Anterior cingulate cortex (tissue), 58 donors: ENCODE measurements at regions not wholly inside any gene's neighbourhood (a gene's known extent, or its start where the extent isn't known, plus 50 kb on each side); places are given as distances from the start of the nearest gene placed in this dataset.

Experiments
- DNase-seq, 58 donors: peaks; one replicate each; lab custom pipeline; 2025; lab: John Stamatoyannopoulos, UW

DNA sequence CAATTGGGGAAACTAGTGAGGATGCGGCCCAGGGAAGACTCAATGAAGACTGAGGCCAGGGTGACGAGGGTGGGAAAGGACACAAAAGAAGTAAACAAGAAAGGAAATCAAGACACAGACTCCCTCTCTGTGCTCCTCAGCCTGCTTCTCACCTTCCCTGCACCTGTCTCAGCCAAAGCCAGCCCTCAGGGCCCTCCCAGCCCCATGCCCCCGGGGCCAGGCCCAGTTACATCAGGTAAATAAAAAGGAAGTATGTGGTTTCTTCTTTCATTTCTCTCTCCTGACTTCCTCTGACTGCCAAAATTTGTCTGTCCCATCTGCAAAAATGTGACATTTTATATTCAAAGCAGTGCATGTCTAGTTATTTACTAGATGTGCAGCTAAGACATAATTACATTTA, 328.0 kb downstream of the UACA start:
- DNase-seq = no peak

DNA sequence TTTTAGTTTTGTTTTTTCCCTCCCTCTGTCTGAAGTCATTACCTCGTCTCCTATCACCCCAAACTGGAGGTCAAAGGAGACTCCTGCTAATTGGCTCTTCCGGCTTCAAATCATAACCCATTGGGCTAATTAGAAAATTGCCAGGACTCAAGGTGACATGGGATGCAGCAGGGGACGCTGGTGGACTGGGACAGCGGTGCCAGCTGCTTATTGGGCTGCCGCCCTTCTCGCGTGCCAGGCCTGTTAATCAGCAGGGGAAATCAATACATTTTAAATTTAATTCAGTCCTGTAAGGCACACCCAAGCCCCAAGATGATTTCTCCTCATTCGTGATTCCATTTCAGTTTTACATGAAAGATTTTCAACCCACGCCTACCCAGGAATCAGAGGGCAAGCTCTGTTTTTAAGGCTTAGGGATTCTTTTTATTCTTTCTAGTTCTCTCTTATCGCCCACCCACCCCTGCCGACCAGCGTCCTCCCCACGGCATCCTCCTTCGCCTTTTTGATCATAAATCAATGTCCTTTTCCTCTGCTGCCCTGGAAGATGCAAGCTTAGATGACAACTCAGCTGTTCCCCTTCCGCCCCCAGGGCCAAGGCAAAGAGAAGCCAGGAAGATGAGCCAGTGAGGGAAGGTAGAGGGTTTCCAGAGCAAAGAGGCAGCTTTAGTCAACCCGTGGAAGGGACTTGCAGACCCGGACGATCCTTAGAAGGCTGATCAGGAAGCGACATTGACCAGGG, 329.6 kb downstream of the UACA start:
- DNase-seq = no peak

DNA sequence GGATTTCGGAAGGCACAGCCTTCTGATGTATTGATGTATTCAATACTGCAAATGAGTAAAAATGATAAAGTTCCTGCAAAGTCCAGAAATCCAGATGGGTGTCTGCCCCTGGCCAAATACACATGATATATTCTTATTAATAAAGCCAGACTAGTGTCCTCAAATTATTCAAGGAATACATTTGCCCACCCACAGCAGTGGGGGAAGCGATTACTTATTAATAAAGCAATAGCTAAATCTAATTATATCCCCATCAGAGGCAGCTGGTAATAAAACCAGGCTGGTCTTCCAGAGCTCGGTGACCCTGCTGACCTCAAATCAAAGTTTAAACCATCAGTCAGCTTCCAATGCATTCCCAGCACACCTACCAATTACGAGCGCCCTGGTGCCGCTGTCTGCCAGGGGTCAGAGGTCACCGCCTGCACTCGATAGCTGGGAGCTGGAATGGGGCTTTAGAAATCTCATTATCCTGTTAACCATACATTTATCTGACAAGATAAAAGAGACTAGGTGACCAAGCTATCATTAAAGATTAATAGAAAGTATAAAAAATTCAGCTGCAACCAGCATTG, 330.3 kb downstream of the UACA start:
- no peak for DNase-seq

DNA sequence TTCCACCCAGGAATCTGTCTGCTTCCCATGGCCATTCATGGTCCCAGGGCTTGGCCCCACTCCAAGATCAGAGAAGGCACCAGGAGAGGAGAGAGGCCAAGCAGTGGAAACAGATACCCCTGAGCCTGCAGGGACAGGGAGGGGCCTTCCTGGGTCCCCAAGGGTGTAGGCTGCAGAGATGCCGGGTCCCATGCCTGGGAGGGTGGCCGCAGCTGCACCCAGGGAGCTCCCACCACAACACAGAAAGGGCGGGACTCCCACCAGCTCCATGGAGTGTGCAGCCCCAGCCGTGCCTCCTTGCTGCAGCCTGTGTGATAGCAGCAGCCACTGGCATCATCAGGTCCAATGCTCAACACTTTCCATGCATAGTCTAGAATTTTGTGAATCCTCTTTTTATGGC, 331.5 kb downstream of the UACA start:
- DNase-seq = no peak

DNA sequence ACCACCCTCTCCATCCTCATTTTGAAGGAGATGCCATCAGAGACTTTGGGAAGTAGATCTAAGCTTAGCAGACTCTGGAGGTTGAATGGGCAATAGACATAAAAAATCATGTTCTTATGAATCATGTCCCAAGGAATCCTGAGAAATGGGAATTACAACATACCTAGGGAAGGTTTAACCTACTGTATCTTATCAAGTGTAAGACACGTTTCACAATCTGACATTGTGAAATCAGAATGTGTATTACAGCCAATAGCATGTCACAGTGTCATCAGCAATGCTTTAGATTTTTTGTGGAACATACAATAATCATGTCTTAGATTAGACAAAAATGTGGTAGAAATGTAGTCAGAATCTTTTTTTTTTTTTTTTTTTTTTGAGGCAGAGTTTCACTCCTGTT, 332.4 kb upstream of the TLE3 start:
- DNase-seq = no peak

DNA sequence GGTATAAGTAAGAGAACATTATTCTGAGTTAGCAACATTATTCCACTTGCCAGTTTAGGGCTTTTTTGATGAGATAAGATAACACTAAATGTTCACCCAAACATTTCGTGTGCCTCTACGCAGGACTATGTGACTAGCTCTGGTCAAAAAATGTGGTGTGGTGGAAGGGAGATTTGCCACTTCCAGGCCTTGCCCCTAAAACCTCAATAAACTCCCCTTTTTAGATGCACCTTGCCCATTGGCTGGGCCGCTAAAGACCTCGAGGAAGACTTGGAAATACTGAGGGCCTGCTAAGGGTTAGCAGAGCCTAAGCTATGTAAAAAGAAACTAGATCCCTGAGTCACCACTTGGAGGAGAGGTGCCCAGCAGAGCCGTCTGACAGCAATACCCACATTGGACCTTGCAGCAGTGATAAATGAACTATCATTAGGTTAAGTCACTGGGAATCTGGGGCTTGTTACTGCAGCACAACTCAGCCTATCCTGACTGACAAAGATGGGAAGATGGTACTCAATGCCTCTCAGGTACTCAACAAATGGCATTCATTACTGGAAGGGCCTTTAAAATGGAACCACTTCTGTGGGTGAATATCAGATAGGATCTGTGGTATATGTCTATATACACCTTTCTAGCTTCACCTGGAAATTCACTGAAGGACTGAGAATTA, 331.5 kb upstream of the TLE3 start:
- no peak for DNase-seq

DNA sequence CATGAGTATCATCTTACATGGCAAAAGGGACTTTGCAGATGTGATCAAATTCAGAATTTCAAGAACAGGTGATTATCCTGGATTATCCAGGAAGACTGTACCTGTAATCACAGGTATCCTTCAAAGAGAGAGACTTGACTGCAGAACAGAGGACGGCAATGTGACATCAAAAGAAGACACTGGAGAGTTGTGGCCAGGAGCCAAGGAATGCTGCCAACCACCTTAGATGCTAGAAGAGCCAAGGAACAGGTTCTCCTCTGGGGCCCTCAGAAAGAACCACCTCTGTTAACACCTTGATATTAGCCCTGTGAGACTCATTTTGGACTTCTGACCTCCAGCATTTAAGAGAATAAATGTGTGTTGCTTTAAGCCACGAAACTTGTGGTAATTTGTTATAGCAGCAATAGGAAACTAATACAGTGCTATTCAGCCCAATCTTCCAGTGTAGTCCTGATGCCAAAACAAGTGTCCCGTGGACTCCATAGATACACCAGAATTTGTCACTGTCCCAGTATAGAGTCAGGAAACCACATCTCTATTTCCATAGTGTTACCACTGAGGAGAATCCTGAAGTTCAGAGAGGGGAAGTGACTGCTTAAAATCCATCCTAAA, 330.6 kb upstream of the TLE3 start:
- DNase-seq = no peak

DNA sequence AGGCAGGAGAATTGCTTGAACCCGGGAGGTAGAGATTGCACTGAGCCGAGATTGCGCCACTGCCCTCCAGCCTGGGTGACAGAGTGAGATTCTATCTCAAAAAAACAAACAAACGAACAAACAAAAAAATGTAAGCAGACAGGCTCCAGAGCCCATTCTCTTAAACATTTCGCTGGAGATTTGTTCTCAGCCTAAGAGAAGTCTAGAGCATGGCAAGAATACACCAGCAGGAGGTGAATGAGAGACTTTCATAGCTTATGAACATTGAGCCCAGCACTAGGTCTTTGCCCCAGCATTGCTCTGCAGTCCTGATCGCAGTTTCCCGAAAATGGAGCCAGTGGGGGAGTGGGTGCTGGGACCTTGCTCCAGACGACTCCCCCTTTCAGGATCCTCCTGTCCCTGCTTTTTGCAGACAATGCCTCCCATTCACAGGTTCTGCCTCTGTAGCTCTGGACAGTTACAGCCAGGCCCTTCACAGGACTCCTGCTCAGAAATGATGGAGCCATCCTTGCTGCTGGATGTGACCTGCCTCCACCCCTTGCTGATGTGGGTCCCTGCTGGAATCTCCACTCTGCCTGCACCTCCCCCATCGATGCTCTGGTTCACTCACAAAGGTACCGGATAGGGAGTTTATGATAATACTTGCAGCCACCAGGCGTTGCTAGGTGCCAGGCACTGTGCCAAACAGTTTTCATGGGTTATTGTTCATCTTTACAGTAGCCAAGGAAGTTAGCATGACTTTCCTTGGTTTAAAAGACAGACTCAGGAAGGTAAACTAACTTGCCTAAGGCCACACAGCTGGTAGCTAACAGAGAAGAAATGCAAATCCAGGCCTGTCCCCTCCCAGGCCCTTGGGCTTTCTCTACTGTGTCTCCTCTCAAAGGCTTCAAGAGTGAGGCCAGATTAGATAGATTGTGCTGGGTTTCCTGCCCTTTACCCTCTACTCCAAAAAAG, 329.7 kb upstream of the TLE3 start:
- no peak for DNase-seq

DNA sequence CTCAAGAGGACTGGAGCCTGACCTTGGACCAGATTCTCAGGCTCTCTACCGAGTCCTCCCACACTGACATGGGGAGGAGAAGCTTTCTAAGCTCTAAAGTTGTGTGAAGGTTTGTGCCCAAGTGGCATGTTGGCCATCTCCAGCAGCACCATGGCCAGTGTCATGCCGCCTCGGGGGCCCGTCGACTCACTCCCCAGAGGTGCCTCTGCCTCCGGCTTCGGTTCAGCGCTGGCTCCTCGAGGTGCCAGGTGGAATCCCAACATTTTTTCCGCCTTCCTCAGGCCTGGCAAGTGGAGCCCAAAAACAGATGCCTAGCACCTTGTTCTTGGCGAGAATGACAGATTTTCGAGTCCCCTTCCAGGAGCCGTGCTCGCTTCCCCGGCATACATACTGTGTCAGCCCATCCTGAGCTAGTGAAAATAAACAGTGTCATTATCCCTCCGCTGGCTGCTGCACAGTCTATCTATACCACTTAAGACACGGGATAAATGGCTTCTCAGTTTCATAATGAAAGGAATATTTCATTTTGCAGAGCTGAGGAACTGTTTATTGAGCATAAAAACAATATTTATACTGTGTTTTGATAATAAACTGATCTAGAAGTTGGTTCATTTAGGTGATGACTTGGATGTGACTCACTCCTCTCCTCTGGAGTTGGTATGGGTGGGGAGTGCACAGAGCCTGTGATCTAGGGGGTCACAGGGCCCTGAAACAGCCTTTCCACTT, 328.5 kb upstream of the TLE3 start:
- peak in 1 of 58 donors; percentile 8 for DNase-seq

DNA sequence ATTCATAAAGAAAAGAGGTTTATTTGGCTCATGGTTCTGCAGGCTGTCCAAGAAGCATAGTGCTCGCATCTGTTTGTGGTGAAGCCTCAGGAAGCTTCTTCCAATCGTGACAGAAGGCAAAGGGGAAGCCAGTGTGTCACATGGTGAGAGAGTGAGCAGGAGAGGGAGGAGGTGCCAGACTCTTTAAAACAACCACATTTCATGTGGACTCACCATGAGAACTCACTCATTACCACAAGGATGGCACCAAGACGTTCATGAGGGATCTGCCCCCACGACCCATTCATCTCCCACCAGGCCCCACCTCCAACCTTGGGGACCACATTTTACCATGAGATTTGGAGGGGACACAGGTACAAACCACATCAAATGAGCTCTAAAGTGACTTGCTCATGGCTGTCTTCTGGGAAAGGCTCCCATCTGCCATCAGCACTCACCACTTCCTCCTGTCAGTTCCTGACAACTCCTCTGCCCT, 327.3 kb upstream of the TLE3 start:
- DNase-seq = no peak

DNA sequence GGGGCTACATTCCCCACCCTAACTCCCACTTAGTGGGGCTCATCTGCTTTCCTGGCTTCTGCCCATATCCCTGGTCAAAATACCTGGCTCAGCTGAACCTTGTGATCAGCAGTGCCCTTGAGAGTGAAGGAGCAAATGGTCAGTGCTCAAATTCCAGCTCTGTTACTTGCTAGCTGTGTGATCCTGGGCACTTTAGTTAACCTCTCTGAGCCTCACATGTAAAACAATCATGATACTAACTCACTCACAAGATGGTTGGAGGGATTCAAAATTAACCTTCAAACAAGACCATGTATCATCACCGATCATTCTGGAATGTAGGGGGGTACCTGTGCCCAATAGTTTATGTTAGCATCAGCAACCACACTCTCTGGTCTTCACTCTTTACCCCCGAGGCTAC, 325.6 kb upstream of the TLE3 start:
- DNase-seq = no peak

DNA sequence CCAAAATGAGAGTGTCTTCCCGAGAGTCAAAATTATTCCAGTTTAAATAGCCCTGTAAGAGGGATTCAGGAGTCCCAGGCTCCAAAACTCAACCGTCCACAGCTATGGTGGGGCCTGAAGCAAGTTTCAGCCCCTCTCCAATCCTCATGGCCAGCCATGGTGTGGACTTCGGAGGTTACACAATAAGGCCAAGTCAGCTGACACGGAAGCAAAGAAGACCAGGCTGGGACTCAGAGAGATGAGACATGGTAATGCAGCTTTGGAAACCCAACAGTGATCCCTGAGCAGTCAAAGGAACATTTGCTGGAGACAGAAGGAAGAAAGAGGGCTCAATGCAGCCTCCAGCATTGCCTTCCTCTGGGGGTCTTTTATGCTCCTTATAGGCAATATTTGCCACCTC, 324.6 kb upstream of the TLE3 start:
- DNase-seq = no peak

DNA sequence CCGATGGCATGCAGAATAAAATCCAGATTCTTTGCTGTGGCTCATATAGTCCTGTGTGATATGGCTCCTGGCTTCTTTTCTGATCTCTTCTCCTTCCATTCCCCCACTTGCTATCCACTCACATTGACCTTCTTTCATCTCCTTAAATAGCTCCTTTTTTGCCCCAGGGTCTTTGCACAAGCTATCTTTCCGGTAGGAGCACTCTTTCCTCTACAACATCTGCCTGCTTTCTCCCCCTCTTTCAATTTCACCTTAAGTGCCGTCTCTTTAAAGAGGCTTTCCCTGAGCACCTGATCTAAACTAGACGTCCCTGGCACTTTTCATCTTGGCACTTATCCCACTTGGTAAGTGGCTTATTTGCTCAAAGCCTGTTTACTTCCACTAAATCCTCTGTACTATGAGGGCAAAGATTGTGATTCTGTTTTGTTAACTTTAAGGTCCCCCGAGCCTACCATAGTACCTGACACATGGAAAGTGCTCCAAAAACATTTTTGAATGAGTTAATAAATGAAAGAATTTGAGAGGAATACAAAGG, 323.3 kb upstream of the TLE3 start:
- no peak for DNase-seq

DNA sequence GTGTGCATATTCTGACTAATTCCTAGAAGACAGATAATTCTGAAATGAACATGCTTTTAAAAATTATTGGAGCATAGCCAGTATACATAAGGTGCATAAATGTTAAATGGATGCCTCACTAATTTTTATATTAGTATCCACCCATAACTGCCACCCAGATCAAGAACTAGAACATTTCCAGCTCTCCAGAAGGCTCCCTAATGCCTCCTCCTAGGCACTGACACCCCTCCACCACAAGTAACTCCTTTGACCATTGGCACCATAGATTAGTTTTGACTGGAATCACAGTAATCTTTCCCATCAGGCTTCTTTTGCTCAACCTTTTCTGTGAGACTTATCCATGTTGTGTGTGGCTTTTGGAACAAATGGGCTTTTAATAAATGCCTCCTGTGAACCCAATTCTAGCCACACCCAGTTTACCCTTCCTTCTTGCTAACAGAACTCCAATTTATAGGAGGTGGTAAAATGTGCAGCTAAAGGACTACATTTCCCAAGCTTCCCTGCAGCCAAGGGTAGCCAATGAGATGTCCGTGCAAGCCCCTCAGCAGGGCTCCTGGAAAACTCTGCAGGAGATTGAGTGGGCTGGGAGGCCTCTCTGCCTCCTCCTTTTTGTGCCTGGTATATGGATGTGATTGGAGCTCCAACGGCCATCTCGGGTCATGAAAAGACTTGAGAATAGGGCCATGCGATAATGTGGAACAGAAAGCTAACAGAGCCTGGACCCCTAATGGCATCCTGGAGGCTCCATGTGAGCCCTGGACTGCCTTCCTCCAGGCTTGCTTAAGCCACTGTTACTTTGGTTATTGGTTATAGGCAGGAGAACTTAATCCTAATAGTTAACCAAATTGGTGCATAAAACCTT, 322.6 kb upstream of the TLE3 start:
- no peak for DNase-seq

DNA sequence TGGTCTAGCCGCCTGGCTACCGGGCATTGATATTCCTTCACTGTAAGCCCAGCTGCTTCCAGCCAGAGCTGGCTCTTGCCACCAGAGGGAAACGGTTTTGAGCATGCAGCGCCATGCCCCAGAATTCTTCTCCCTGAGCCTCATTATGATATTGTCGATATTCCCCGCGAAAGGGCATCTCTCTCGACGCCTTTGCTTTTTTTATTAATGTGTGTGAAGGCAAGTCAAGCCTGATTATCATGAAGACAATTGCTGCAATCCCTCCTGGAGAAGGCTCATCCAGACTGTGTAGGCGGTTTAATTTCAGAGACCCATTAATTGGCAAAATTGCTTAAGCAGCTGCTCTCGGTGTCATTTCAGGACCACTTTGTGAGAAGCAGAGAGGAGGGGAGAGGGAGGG, 321.2 kb upstream of the TLE3 start:
- DNase-seq = peak in 1 of 58 donors; percentile 3

DNA sequence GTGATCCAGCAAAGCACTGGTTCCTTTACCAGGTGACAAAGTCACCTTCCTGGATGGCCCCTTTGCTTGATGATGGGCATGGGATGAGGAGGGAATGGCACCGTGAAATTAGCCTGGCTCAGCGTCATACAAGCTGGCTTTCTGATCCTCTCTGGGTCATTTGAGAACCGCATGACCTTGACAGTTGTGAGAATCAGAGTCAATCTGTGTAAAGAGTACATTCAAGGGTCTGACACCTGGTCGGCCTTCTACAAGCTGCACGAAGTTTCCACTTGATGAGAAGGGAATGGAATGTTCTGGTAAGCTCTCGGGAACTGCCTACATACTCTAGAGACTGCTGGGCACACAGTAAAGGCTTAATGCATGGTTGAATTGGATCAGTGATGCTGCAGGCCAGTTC, 319.8 kb upstream of the TLE3 start:
- DNase-seq = no peak

DNA sequence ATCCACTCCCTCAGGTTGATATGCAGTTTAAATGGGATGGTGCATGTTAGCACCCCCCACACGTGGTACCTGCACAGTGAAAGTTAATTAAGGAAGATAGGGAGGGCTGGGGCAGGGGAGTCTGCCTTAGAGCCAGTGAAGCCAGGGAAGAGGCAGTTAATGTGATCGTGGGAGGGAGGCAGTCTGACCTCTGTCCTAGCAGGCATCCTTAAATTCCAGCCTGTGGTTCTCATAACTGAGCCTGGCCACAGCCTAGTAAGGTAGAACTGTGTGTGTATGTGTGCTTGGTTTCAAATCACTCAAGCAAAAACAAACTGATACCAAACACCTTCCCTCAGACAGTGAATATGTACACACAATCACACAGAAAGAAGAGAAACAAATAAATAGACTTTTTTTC, 319.1 kb upstream of the TLE3 start:
- no peak for DNase-seq

DNA sequence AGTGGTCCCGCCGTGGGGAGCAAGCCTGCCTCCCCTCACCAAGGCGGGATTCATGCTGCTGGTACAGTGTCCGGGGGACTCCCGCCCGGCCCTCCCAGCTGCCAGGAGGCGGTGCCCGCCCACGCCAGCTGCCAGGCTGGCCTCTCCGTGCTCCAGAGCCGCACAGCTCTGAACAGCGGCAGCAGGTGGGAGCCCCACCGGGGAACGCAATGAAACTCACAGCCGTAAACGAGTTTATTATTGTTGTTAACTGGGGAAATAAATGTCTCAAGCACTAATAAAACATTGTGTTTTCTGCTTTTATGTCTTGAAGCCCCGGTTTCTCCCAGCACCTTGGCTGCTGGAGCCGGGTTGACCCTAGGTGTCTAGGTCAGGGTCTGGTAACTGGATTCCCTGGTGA, 317.7 kb upstream of the TLE3 start:
- no peak for DNase-seq
